Stimulated activated CD4-positive, alpha-beta T cell treated with anti-CD3 and anti-CD28 coated beads, Interleukin-4, amount 100 ng/mL, for 4 hours (primary cell): ENCODE measurements at regions not wholly inside any gene's neighbourhood (a gene's known extent, or its start where the extent isn't known, plus 50 kb on each side); places are given as distances from the start of the nearest gene placed in this dataset.

Experiments used
- DNase-seq, 2 experiments: peaks; one replicate each; pipeline ENCODE4 v3.0.0-alpha.2; 2020

DNA sequence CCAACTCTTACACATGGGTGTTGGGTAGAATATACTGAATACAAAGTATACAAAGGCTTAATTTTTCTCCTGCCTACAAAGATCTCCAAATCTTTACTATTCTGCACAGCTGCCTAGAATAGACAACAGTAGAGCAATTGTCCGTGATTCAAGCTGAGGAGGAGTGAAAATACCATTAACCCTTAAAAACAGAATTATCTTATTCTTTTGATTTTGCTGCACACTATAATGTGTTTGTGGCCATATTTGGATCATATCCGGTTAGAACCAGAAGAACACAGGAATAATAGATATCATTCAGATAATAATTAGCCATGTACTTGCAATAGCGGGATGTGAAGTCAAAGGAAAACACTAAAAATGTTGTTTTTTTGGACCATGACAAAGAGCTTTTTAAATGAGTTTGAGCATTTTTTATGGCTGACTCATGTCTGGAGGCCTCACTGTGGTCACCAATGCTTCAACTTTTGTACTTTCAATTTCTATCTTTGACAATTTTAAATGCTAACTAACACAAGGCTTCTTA, 197.6 kb upstream of the FOXD3 start:
- DNase-seq = no peak

DNA sequence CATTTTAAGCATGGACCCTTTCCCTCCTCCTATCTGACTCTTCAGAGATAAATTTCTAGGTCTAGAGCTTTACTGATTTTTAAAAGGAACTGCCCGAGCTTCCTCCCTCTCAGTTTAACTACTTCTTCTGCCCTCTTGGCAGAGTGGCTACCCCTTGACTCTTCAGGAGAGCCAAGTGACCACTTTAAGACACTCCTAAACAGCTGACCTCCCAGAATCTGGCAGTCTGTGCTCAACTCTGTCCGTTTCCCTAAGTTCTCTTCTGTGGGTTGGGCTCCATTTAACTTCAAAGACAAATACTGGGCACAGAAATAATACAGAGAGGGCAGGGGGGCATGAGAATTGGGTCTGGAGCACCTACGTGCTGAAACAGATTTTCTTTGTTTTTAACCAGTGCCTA, 196.3 kb upstream of the FOXD3 start:
- DNase-seq = no peak

- DNase-seq = no peak
Observed at GRCh38 chr1:63127376-63127775, 195.0 kb upstream of the FOXD3 start.

- no peak for DNase-seq
Observed at GRCh38 chr1:63128556-63128955, 193.8 kb upstream of the FOXD3 start.

- no peak for DNase-seq
Observed at GRCh38 chr1:63129184-63129583, 193.2 kb upstream of the FOXD3 start.

DNA sequence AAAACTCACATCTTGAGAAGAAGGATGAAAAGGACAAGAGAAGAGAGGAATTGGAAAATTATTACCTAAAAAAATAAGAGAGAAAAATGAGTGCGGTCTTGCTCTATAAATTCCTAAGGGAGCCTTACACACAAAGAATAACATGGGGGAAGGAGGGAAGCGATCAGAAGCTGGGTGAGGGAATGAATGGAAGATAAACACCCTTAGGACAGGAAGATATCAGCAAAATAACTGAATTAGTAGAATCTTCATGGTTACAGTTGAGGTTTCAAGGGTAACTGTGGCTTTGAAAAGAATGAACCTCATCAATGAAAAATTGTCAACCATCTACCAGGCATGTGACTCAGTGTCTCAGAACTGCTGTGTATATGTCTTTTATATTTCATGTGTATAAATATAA, 192.5 kb upstream of the FOXD3 start:
- DNase-seq = no peak

GRCh38 chr1:63134501-63135173, 187.7 kb upstream of the FOXD3 start:
- no peak for DNase-seq

- DNase-seq = no peak
Observed at GRCh38 chr1:63135174-63135512, 187.2 kb upstream of the FOXD3 start.

DNA sequence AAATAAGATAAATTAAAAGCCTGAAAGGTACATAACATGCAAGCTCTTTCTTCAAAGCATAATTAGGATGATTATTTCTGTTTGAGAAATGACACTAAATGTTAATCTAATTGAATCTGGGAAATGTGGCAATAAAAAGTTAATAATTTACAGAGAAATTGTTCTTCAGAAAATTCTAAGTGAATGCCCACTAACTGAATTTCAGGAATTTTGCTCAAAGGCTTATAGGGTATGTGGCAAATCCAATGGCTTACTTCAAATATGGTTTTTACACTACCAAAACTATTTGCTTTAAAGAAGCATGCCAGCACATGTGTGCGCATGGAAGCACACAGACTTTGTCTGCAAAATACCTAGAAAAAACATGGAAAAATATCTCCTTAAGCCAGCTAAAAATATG, 186.6 kb upstream of the FOXD3 start:
- no peak for DNase-seq

DNA sequence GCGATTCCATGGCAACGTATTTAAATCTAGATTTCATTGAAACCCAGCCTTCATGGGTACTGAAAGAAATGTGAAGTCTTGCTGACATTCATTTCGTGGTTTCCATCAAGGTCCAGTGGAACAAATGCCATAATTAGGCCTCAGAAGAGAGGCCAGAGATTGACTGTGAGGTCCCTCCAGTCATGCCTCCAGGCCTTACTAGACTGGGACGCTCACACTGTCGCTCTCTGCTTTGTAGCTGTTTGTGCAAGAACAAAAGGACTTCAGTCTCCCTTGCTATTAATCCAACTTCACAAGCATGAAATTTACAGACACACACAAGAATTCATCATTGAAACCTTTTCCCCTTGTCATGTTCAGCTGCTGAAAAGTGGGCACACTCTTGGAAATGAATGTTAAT, 180.4 kb upstream of the FOXD3 start:
- DNase-seq = no peak

DNA sequence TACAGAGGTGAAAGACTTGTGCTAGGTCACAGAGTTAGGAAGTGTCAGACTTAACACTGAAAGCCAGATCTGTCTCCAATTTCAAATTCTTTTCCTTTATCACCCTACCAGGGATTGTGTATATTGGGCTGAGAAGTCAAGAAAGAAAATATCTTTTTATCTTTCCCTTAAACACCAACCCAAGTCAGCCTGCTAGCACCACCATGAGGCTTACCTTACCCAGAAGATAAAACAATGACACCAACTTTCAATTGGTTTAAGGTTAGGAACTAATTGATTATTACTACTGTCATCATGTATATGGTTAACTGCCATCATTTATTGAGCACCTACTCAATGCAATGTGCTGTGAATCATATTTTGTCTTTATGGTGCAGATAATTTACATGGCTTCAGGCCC, 178.9 kb upstream of the FOXD3 start:
- DNase-seq = no peak

- DNase-seq = no peak
Observed at GRCh38 chr1:63147783-63148182, 174.6 kb upstream of the FOXD3 start.

DNA sequence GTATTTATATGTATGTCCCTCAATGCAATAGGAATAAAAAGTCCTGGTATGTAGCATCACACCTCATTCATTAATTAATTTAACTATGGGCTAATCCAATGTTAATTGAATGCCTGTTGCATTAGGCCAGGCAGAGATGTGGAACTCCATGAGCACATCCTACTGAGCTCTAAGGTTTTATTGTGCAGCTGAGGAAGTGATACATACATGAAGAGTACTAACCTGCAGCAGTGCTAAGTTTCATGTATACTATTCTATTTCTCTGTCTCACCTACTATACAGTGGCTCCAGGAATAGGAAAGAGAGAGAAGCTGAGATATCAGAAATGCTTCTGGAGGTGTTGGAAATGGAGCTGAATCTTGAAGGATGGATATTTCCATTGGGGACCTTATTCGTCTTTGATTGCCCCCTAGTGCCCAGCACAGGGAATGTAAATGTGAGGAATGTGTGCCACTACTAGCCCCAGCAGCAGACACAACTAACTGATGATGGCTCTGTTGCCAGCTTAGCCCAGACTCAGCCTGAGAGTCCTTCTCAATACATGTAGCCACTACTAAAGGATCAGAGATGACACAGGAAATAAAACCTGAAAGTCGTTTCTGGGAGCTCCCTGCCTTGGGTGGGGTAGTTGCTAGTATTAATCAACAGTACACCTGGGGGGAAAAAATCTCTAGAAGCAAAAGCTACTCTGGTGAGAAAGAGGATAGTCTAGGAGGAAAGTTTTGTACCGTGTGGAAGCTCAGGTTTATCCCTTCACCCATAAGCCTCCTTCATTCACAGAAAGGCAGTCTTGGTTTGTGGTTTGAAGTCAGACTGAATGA, 173.3 kb upstream of the FOXD3 start:
- no peak for DNase-seq

- DNase-seq = no peak
Observed at GRCh38 chr1:63152572-63152971, 169.8 kb upstream of the FOXD3 start.

GRCh38 chr1:63155437-63155836, 166.9 kb upstream of the FOXD3 start:
- DNase-seq = no peak

DNA sequence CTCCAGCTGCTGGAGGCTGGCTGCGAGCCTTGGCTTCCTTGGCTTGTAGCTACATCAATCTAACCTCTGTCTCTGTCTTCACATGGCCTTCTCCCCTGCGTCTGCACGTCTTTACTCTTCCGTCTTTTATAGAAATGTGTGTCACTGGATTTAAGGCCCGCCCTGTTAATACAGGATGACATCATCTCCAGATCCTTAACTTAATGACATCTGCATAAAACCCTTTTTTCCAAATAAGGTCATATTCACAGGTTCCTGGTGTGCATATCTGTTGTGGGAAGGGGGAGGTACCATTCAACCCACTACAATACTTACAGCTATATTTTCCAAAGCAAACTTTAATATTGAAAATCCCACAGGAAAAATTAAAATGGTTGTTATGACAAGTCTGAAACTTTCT, 165.3 kb upstream of the FOXD3 start:
- no peak for DNase-seq

- no peak for DNase-seq
Observed at GRCh38 chr1:63169057-63169456, 153.3 kb upstream of the FOXD3 start.

- DNase-seq = no peak
Observed at GRCh38 chr1:63173161-63173560, 149.2 kb upstream of the FOXD3 start.

DNA sequence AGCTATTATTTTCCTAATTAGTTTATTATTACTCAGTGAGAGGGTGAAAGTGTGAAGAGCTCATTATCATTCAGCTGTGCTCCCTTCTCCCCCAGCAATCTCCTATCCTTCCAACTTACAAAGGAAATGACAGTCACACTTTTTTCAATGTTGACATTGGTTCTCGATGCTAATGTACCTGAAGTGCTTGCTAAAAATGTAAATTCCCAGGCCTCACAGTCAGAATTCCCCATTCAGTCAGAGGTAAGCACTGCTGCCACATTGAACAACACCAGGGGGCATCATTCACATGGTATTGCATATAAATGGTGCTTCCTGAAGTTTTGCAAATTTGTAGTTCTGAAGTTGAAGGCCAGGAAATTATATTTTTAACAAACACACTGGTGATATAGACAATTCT, 132.7 kb upstream of the FOXD3 start:
- no peak for DNase-seq

DNA sequence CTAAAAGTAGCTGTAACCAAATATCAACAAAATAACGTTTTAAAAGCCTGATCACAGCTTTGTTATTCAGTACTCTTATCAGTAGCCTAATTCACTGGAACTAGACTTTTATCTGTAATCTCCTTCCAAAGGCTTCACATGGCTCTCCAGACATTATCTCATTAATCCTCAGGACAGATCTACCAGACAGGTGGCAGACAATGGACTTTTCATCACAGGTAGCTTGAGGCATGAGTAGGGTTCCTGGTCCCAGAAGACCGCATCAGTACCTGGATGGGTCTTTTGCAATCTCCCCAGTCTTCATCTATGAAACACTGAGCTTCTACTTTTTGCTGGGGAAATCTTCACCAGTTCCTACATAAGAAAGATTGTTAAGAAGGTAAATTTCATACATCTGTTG, 132.2 kb upstream of the FOXD3 start:
- DNase-seq = no peak

GRCh38 chr1:63198871-63199394, 123.4 kb upstream of the FOXD3 start:
- DNase-seq = no peak

DNA sequence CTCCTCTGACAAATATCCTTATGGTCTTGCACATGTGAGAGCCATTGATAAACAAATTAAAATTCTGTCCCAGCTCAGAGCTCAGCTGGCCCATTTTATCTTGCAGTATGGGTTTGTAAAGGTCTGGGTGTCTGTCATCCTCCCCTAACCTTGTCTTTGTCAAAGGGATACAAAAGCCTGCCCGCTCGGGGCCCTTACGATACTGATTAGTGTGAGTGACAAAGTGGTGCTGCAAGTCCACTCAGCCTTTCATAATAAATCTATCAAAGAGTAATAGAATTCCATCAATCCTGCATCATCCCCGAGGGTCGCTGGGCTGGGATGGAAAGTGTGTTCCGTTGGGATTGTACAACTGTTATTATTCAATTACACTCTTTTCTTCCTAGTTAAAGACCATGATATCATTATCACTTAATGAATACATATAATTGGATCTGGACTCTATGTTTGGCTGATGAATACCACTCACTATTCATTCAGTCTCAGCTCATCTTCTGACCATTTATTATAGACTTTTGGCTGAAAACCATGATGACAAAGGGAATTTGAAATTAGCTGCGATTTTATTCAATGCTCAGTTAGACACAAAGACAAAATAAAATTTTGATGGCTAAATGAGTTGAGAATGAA, 122.5 kb upstream of the FOXD3 start:
- DNase-seq = no peak

GRCh38 chr1:63200676-63201075, 121.7 kb upstream of the FOXD3 start:
- DNase-seq = no peak

- no peak for DNase-seq
Observed at GRCh38 chr1:63203641-63204040, 118.7 kb upstream of the FOXD3 start.
